Vagina (tissue), 2 donors: ENCODE measurements at regions not wholly inside any gene's neighbourhood (a gene's known extent, or its start where the extent isn't known, plus 50 kb on each side); places are given as distances from the start of the nearest gene placed in this dataset.

ENCODE experiments used
- POLR2AphosphoS5 ChIP-seq, 2 donors: sonication (generic); formaldehyde crosslinking; IDR thresholded peaks; one replicate each; pipeline ENCODE4 v1.9.0; 2017; ENCODE audit warnings: antibody characterized with exemption in 2 of 2, mild to moderate bottlenecking in 2 of 2, low read depth in 1 of 2; ENCODE audit not compliant: insufficient read depth in 1 of 2
- TF ChIP-seq, protein P1 (sequence below), 3 experiments: fragments of 450-650 bp in 2 of 3; fragments of 200-600 bp in 1 of 3; sonication (generic) in 1 of 3; IDR thresholded peaks; one replicate each; pipeline ENCODE4 v1.5.1; 2017 to 2019; ENCODE audit warnings: antibody characterized with exemption in 3 of 3, mild to moderate bottlenecking in 2 of 3, moderate library complexity in 2 of 3

DNA sequence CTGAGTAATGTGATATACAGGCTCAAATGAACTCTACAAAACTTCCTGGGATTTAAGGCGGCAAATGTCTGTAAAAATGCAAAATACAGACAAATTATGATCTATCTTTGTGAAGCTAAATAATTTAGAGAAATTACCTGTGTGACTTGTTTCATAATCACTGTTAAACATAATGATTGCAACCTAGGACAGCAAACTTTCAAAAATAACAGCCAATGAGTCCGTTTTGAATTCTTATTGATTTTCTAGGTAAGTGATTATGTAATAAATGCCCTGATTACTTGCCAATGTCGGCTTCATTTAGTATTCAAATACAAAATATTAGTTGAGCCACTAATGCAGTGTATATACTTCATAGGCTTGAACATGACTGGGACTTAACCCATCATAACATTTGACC, 238.2 kb upstream of the DAB2 start:
- TF ChIP-seq POLR2AphosphoS5 (IDR thresholded peaks at IDR 0.05; ENCODE audit: insufficient read depth in 1 of 2, low read depth in 1 of 2) = no peak
- TF ChIP-seq, protein P1, sequence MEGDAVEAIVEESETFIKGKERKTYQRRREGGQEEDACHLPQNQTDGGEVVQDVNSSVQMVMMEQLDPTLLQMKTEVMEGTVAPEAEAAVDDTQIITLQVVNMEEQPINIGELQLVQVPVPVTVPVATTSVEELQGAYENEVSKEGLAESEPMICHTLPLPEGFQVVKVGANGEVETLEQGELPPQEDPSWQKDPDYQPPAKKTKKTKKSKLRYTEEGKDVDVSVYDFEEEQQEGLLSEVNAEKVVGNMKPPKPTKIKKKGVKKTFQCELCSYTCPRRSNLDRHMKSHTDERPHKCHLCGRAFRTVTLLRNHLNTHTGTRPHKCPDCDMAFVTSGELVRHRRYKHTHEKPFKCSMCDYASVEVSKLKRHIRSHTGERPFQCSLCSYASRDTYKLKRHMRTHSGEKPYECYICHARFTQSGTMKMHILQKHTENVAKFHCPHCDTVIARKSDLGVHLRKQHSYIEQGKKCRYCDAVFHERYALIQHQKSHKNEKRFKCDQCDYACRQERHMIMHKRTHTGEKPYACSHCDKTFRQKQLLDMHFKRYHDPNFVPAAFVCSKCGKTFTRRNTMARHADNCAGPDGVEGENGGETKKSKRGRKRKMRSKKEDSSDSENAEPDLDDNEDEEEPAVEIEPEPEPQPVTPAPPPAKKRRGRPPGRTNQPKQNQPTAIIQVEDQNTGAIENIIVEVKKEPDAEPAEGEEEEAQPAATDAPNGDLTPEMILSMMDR (IDR thresholded peaks at IDR 0.05) = no peak
